Body of pancreas (tissue), 4 donors: ENCODE measurements at regions not wholly inside any gene's neighbourhood (a gene's known extent, or its start where the extent isn't known, plus 50 kb on each side); places are given as distances from the start of the nearest gene placed in this dataset.

Experiments
- ATAC-seq: fragments of 150-250 bp; one replicate; pipeline ENCODE4 v1.9.1; 2016
- DNase-seq, 4 donors: peaks; one replicate each; pipeline ENCODE4 v3.0.0-alpha.2; 2019
- H3K27ac ChIP-seq, 4 donors: fragments of 200-600 bp; sonication (generic); 1 replicate in 3 of 4; 2 replicates in 1 of 4; pipeline versions ENCODE4 v1.5.1 to v1.6.1; 2016 to 2019; ENCODE audit warnings: mild to moderate bottlenecking in 1 of 4, mixed read lengths in 1 of 4, moderate library complexity in 1 of 4
- H3K27me3 ChIP-seq, 2 donors: fragments of 200-600 bp; sonication (generic); one replicate each; pipeline ENCODE4 v1.6.0; 2016; ENCODE audit warnings: mild to moderate bottlenecking in 1 of 2
- H3K36me3 ChIP-seq, 2 donors: fragments of 200-600 bp; sonication (generic); replicated peaks in 1 of 2; 2 replicates each; pipeline ENCODE4 v1.5.1; 2016; ENCODE audit warnings: low read depth in 2 of 2; ENCODE audit not compliant: insufficient read depth in 1 of 2
- H3K4me1 ChIP-seq: fragments of 200-600 bp; sonication (generic); one replicate; pipeline ENCODE4 v1.6.0; 2016
- H3K4me3 ChIP-seq, 2 donors: fragments of 200-600 bp; sonication (generic); 1 replicate in 1 of 2; 2 replicates in 1 of 2; pipeline ENCODE4 v1.5.1; 2016 to 2019
- H3K9me3 ChIP-seq, 3 donors: fragments of 200-600 bp; sonication (generic); 1 replicate in 2 of 3; 2 replicates in 1 of 3; pipeline ENCODE4 v1.5.1; 2016
- CTCF ChIP-seq, 7 experiments: fragments of 450-650 bp in 4 of 7; fragments of 200-600 bp in 3 of 7; sonication (generic) in 3 of 7; IDR thresholded peaks; one replicate each; pipeline ENCODE4 v1.5.1; 2016 to 2019; ENCODE audit warnings: antibody characterized with exemption in 7 of 7
- POLR2A ChIP-seq, 3 donors: fragments of 450-650 bp; IDR thresholded peaks; one replicate each; pipeline ENCODE4 v1.6.1; 2016; ENCODE audit warnings: antibody characterized with exemption in 3 of 3, mild to moderate bottlenecking in 2 of 3
- whole genome bisulfite sequencing, 2 donors: methylation state at CpG; one replicate each; pipeline ENCODE4 v1.1.5; 2017; 5-methylcytosine and 5-hydroxymethylcytosine counted together
- intact Hi-C: fragments of 100-400 bp; cut with DNase I; formaldehyde crosslinking; loops from one replicate; pipeline ENCODE4 v1.15.1; 2023

DNA sequence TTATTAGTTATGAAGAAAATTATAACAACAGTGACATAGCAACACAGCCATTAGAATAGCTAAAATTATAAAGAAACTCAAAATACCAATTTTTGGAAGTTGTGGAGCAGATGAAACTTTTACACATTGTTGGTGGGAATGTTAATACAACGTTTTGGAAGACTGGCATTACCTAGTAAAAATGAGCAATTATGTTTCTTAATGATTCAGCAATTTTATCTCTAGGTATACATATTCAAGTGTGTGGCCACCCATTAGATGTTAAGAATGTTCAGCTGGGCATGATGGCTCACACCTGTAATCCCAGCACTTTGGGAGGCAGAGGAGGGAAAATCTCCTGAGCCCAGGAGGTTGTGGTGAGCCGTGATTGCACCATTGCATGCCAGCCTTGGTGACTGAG lies 78.8 kb downstream of the INSIG2 start:
- Histone ChIP-seq H3K36me3 (no peaks in the 10 kb centered on the region), H3K4me3 (no peak overlapping the region), H3K27ac (no peak overlapping the region), H3K4me1 (no peaks in the 10 kb centered on the region), H3K9me3 (no peaks in the 10 kb centered on the region), H3K27me3 (no peaks in the 10 kb centered on the region)
- no peak for TF ChIP-seq CTCF (IDR thresholded peaks at IDR 0.05)
- TF ChIP-seq POLR2A (IDR thresholded peaks at IDR 0.05), result no peak
- WGBS, 2 donors, result 58 to 66% methylated on average over 2 of the region's 2 CpGs
- intact Hi-C loops, result no loop called here
- no peak for DNase-seq
- no peak for ATAC-seq

DNA sequence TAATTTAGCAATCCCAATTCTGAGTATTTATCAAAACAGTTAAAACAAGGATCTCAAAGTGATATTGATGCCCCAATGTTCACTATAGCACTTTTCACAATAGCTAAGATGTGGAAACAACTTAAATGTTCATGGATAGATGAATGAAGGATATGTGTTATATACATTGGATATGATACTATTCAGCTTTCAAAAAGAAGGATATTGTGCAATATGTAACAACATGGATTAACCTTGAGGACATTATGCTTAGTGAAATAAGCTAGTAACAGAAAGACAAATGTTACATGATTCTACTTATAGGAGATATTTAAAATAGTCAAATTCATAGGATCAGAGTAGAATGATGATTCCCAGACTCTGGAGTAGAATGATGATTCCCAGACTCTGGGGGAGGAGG lies 78.0 kb downstream of the INSIG2 start:
- H3K4me3 ChIP-seq, result no peak overlapping the region
- no peaks in the 10 kb centered on the region for H3K27me3 ChIP-seq
- H3K27ac ChIP-seq, result no peak overlapping the region
- TF ChIP-seq CTCF (IDR thresholded peaks at IDR 0.05) (no peak), POLR2A (IDR thresholded peaks at IDR 0.05) (no peak)
- no peaks in the 10 kb centered on the region for H3K9me3 ChIP-seq
- DNase-seq (no peak), ATAC-seq (no peak)
- H3K36me3 ChIP-seq, result no peaks in the 10 kb centered on the region
- intact Hi-C loops, result no loop called here
- no peaks in the 10 kb centered on the region for H3K4me1 ChIP-seq

DNA sequence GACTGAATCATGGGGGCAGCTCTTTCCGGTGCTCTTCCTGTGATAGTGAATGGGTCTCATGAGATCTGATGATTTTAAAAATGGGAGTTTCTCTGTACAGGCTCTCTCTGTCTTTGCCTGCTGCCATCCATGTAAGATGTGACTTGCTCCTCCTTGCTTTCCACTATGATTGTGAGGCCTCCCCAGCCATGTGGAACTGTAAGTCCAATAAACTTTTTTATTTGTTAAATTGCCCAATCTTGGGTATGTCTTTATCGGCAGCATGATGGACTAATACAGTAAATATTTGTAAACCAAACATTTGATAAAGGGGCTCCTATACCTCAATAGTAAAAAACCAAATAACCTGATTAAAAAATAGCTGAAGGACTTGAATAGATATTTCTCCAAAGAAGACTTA lies 77.3 kb downstream of the INSIG2 start:
- 76 to 80% methylated on average over 2 of the region's 2 CpGs for WGBS, 2 donors
- no peak for ATAC-seq
- intact Hi-C loops, result no loop called here

More for the DNA sequence above, 77.3 kb downstream of the INSIG2 start:
- TF ChIP-seq CTCF (IDR thresholded peaks at IDR 0.05), result no peak
- TF ChIP-seq POLR2A (IDR thresholded peaks at IDR 0.05), result no peak
- no peaks in the 10 kb centered on the region for H3K9me3 ChIP-seq
- no peak overlapping the region for H3K4me3 ChIP-seq
- no peaks in the 10 kb centered on the region for H3K36me3 ChIP-seq
- no peaks in the 10 kb centered on the region for H3K4me1 ChIP-seq
- no peak overlapping the region for H3K27ac ChIP-seq
- DNase-seq, result no peak
- H3K27me3 ChIP-seq, result no peaks in the 10 kb centered on the region
